ENCODE measurements at regions not wholly inside any gene's neighbourhood (a gene's known extent, or its start where the extent isn't known, plus 50 kb on each side); places are given as distances from the start of the nearest gene placed in this dataset.

DNA sequence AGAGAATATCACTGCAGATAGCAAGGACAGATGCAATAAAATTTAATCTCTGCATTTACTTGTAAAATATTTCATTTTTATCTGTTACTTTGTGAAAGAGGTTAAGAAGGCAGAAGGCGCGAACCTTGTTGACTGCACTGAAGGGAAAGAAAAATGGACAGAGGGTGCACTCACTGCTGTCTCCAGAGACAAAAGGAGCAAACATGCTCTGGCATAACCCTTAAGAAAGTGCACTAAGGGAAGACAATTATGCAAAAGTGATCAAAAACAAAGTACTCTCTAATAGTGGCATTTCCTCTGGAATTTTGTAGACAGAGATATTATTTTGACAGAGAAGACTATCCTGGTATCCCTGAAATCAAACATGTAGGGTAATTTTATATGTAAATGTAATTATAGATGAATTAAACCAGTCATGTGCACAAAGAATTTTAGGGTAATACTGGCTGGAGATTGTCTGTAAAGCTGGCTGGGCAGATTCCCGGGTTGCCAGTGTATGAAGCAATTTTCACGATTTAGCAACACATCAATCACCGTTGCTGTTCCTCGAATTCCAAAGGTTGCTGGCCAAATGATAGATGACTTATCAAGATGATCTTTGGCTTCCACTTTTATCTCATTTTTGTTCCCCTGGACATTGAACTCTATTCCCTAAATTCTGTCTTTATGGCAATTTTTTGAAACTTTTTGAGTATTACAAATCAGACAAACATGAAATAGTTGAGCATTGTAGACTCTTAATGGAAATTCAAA lies 1176.9 kb downstream of the SUCLG1 start:
- ATAC-seq (ENCODE audit: low read depth) (no peak), DNase-seq (ENCODE audit: low spot score) (no peak)
- Histone ChIP-seq H3K27ac (ENCODE audit: poor library complexity, severe bottlenecking) (no peak overlapping the region), H3K9me3 (ENCODE audit: severe bottlenecking) (no peaks in the 10 kb centered on the region), H3K36me3 (ENCODE audit: low read depth) (no peaks in the 10 kb centered on the region), H3K4me1 (ENCODE audit: insufficient read depth, poor library complexity, severe bottlenecking) (no peaks in the 10 kb centered on the region), H3K27me3 (ENCODE audit: insufficient read depth, poor library complexity, severe bottlenecking) (no peaks in the 10 kb centered on the region), H3K4me3 (ENCODE audit: severe bottlenecking) (no peak overlapping the region)
- TF ChIP-seq, protein P1, sequence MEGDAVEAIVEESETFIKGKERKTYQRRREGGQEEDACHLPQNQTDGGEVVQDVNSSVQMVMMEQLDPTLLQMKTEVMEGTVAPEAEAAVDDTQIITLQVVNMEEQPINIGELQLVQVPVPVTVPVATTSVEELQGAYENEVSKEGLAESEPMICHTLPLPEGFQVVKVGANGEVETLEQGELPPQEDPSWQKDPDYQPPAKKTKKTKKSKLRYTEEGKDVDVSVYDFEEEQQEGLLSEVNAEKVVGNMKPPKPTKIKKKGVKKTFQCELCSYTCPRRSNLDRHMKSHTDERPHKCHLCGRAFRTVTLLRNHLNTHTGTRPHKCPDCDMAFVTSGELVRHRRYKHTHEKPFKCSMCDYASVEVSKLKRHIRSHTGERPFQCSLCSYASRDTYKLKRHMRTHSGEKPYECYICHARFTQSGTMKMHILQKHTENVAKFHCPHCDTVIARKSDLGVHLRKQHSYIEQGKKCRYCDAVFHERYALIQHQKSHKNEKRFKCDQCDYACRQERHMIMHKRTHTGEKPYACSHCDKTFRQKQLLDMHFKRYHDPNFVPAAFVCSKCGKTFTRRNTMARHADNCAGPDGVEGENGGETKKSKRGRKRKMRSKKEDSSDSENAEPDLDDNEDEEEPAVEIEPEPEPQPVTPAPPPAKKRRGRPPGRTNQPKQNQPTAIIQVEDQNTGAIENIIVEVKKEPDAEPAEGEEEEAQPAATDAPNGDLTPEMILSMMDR (IDR thresholded peaks at IDR 0.05; ENCODE audit: poor library complexity, severe bottlenecking): no peak

DNA sequence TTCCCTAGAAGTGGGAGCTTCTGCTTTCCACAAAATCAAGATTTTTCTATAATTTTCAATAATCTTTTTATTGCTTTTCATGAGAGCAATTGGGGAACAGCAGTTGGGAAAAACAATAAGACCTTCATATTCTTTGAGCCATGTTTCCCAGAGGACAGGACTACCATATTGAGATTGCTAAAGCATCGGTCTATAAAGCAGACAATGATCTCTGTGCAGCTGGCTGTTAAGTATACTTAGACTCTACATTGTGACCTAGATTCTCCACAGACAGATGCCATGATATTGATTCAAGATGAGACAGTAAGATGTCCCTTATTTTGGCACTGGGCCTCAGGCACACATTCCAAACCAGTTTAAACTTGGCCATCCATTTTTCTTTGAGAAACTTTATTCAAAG lies 1178.7 kb downstream of the SUCLG1 start:
- ATAC-seq (ENCODE audit: low read depth): no peak
- Histone ChIP-seq H3K27me3 (ENCODE audit: insufficient read depth, poor library complexity, severe bottlenecking) (no peaks in the 10 kb centered on the region), H3K36me3 (ENCODE audit: low read depth) (no peaks in the 10 kb centered on the region), H3K27ac (ENCODE audit: poor library complexity, severe bottlenecking) (no peak overlapping the region), H3K4me3 (ENCODE audit: severe bottlenecking) (no peak overlapping the region), H3K9me3 (ENCODE audit: severe bottlenecking) (no peaks in the 10 kb centered on the region), H3K4me1 (ENCODE audit: insufficient read depth, poor library complexity, severe bottlenecking) (no peaks in the 10 kb centered on the region)
- no peak for DNase-seq (ENCODE audit: low spot score)
- TF ChIP-seq, protein P1 (IDR thresholded peaks at IDR 0.05; ENCODE audit: poor library complexity, severe bottlenecking): no peak

DNA sequence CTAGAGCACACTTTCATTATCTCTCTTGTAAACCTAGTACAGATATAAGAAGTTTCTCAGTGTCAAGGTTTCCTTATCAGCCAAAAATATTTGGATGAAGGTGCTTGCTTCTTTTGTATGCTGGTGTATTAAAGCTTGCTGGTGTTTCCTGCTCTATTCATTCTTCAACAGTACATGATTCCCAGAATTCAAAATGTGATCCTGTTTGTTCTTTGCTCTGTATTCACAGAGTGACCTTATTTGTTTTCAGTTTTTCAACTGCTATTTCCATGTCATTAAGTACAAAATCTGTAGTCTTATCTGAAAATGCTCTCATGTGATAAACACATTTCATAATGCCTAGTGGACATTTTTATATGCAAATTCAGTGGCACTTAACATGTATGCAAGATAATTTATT lies 1185.8 kb downstream of the SUCLG1 start:
- no peaks in the 10 kb centered on the region for H3K36me3 ChIP-seq (ENCODE audit: low read depth)
- DNase-seq (ENCODE audit: low spot score): no peak
- H3K27me3 ChIP-seq (ENCODE audit: insufficient read depth, poor library complexity, severe bottlenecking): no peaks in the 10 kb centered on the region
- no peak for ATAC-seq (ENCODE audit: low read depth)
- no peaks in the 10 kb centered on the region for H3K9me3 ChIP-seq (ENCODE audit: severe bottlenecking)
- no peaks in the 10 kb centered on the region for H3K4me1 ChIP-seq (ENCODE audit: insufficient read depth, poor library complexity, severe bottlenecking)
- H3K27ac ChIP-seq (ENCODE audit: poor library complexity, severe bottlenecking): no peak overlapping the region
- H3K4me3 ChIP-seq (ENCODE audit: severe bottlenecking): no peak overlapping the region
- TF ChIP-seq, protein P1 (IDR thresholded peaks at IDR 0.05; ENCODE audit: poor library complexity, severe bottlenecking): no peak

DNA sequence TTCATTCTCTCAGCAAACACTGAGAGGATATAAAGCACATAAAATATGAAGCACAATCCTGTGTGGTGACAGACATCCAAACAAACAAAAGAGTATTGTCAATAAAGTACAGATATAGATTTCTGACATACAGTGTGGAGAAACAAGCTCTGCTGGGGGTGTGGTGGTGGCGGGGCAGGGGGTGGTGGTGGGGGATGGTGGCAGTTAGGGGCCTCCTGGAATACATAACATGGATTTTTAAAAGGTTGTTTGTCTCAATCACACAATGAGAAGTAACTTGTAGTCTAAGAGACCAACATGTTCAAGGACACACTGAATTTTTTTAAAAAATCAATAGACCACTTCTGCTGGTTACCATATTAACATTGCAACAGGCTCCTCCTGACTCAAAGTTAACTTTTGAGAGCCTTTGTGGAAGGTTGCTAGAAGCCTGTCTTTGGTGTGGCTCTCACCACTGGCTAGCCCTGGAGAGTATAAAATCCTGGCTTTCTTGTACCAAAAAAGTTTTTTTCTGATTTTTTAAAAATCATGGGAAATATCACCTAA lies 1197.4 kb downstream of the SUCLG1 start:
- Histone ChIP-seq H3K4me3 (ENCODE audit: severe bottlenecking) (no peak overlapping the region), H3K36me3 (ENCODE audit: low read depth) (no peaks in the 10 kb centered on the region), H3K4me1 (ENCODE audit: insufficient read depth, poor library complexity, severe bottlenecking) (no peaks in the 10 kb centered on the region), H3K27me3 (ENCODE audit: insufficient read depth, poor library complexity, severe bottlenecking) (no peaks in the 10 kb centered on the region), H3K9me3 (ENCODE audit: severe bottlenecking) (no peaks in the 10 kb centered on the region), H3K27ac (ENCODE audit: poor library complexity, severe bottlenecking) (no peak overlapping the region)
- TF ChIP-seq, protein P1 (IDR thresholded peaks at IDR 0.05; ENCODE audit: poor library complexity, severe bottlenecking): no peak
- ATAC-seq (ENCODE audit: low read depth): no peak
- DNase-seq (ENCODE audit: low spot score): no peak

DNA sequence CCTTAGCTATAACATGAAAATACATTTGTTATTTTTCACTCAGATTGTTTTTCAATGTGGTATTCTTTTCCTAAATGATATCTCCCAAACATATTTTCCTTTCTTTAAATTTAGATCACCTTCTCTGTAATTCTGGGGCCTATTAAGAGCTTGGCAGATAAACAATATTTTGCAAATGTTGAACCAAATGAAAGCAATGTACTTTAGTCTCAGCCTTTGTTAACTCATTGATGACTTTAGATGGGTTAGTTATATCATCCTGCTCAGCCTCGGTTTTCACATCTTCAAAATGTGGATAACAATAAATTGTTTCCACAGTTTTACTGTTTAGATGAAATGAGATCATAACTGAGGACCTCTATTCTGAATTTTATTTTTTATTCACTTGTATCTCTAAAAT lies 1205.2 kb downstream of the SUCLG1 start:
- H3K4me3 ChIP-seq (ENCODE audit: severe bottlenecking): no peak overlapping the region
- no peaks in the 10 kb centered on the region for H3K36me3 ChIP-seq (ENCODE audit: low read depth)
- TF ChIP-seq, protein P1 (IDR thresholded peaks at IDR 0.05; ENCODE audit: poor library complexity, severe bottlenecking): no peak
- no peak for ATAC-seq (ENCODE audit: low read depth)
- peaks cover 6% of the 10 kb centered on the region for H3K27me3 ChIP-seq (ENCODE audit: insufficient read depth, poor library complexity, severe bottlenecking)
- no peaks in the 10 kb centered on the region for H3K9me3 ChIP-seq (ENCODE audit: severe bottlenecking)
- no peaks in the 10 kb centered on the region for H3K4me1 ChIP-seq (ENCODE audit: insufficient read depth, poor library complexity, severe bottlenecking)
- no peak for DNase-seq (ENCODE audit: low spot score)
- no peak overlapping the region for H3K27ac ChIP-seq (ENCODE audit: poor library complexity, severe bottlenecking)

Data from RWPE2 (cell line).